IMR-90 (cell line): ENCODE measurements at regions not wholly inside any gene's neighbourhood (a gene's known extent, or its start where the extent isn't known, plus 50 kb on each side); places are given as distances from the start of the nearest gene placed in this dataset.

Source experiments
- ATAC-seq: fragments of 200-7000 bp; cut with Tn5 transposase; 2 replicates; pipeline ENCODE4 v1.9.1; 2020; ENCODE audit warnings: low read depth, mild to moderate bottlenecking, moderate library complexity
- BruUV-seq: library from RNA; stranded (reverse); fragments of 400-500 nt; replicated peaks from 2 replicates; lab custom pipeline; 2021; lab: Mats Ljungman, UMichigan
- CTCF ChIA-PET: fragments of 300-600 bp; formaldehyde crosslinking; extraction: SDS; loops from one replicate; lab custom pipeline; 2021; ENCODE audit warnings: antibody characterized with exemption; lab: Yijun Ruan, JAX
- POLR2A ChIA-PET: fragments of 300-600 bp; sonication (Branson Sonifier 250); formaldehyde crosslinking; loops from one replicate; lab custom pipeline; 2022; ENCODE audit warnings: antibody characterized with exemption; ENCODE audit not compliant: unreplicated experiment; lab: Charles Lee
- DNase-seq: peaks from one replicate; pipeline ENCODE4 v3.0.0; 2013
- H2AFZ ChIP-seq: replicated peaks from 2 replicates; pipeline ENCODE3; 2013; ENCODE audit warnings: low read length, mild to moderate bottlenecking; ENCODE audit not compliant: poor library complexity
- H2AK5ac ChIP-seq: 2 replicates; pipeline ENCODE4 v1.6.1; 2013; ENCODE audit warnings: low read depth, low read length, inconsistent platforms
- H2AK9ac ChIP-seq: replicated peaks from 2 replicates; pipeline ENCODE3; 2013; ENCODE audit warnings: mild to moderate bottlenecking, low read depth, low read length, moderate library complexity; ENCODE audit not compliant: poor library complexity
- H2BK120ac ChIP-seq: 2 replicates; pipeline ENCODE4 v1.6.1; 2013; ENCODE audit warnings: low read depth, low read length, inconsistent platforms
- H2BK15ac ChIP-seq: 3 replicates; pipeline ENCODE4 v1.6.1; 2013; ENCODE audit warnings: low read depth, low read length, inconsistent platforms
- H2BK20ac ChIP-seq: 2 replicates; pipeline ENCODE4 v1.6.1; 2013; ENCODE audit warnings: low read depth, mild to moderate bottlenecking, inconsistent platforms, low read length, moderate library complexity
- H2BK5ac ChIP-seq: 2 replicates; pipeline ENCODE4 v1.6.1; 2013; ENCODE audit warnings: mild to moderate bottlenecking, low read depth, low read length, inconsistent platforms; ENCODE audit not compliant: poor library complexity, severe bottlenecking
- H3K14ac ChIP-seq: replicated peaks from 2 replicates; pipeline ENCODE4 v1.6.1; 2013; ENCODE audit warnings: low read depth, low read length, inconsistent platforms
- H3K18ac ChIP-seq: 2 replicates; pipeline ENCODE4 v1.6.1; 2013; ENCODE audit warnings: low read depth, low read length, control low read depth
- H3K23ac ChIP-seq: 2 replicates; pipeline ENCODE4 v1.6.1; 2013; ENCODE audit warnings: low read depth, low read length, inconsistent platforms
- H3K27ac ChIP-seq: 2 replicates; pipeline ENCODE4 v1.5.1; 2013; ENCODE audit warnings: mild to moderate bottlenecking, control low read depth, low read length; ENCODE audit not compliant: insufficient read depth
- H3K27me3 ChIP-seq: 2 replicates; pipeline ENCODE4 v1.6.1; 2013; ENCODE audit warnings: low read length; ENCODE audit not compliant: control insufficient read depth, insufficient read depth
- H3K36me3 ChIP-seq: 2 replicates; pipeline ENCODE4 v1.6.1; 2013; ENCODE audit warnings: low read length, mixed read lengths; ENCODE audit not compliant: control insufficient read depth, insufficient read depth
- H3K4ac ChIP-seq: 2 replicates; pipeline ENCODE4 v1.6.1; 2013; ENCODE audit warnings: low read depth, low read length, inconsistent platforms
- H3K4me1 ChIP-seq: 2 replicates; pipeline ENCODE4 v1.6.1; 2013; ENCODE audit warnings: low read length, mixed read lengths; ENCODE audit not compliant: control insufficient read depth, insufficient read depth
- H3K4me2 ChIP-seq: 2 replicates; pipeline ENCODE4 v1.6.1; 2013; ENCODE audit warnings: low read depth, mild to moderate bottlenecking, control low read depth, low read length, moderate library complexity
- H3K4me3 ChIP-seq: 2 replicates; pipeline ENCODE4 v1.5.1; 2013; ENCODE audit warnings: low read depth, mild to moderate bottlenecking, control low read depth, low read length, moderate library complexity; ENCODE audit not compliant: insufficient read depth
- H3K56ac ChIP-seq: 2 replicates; pipeline ENCODE4 v1.6.1; 2013; ENCODE audit warnings: low read length, inconsistent platforms; ENCODE audit not compliant: insufficient read depth; ENCODE audit errors: extremely low read depth
- H3K79me1 ChIP-seq, 2 experiments: 2 replicates each; pipeline ENCODE4 v1.6.1; 2013; ENCODE audit warnings: low read length in 2 of 2, inconsistent platforms in 1 of 2, low read depth in 1 of 2
- H3K9ac ChIP-seq: 2 replicates; pipeline ENCODE4 v1.6.1; 2013; ENCODE audit warnings: low read depth, low read length, control low read depth
- H3K9me1 ChIP-seq: 2 replicates; pipeline ENCODE4 v1.6.1; 2013; ENCODE audit warnings: low read length, inconsistent platforms; ENCODE audit not compliant: insufficient read depth
- H3K9me3 ChIP-seq: 2 replicates; pipeline ENCODE4 v1.6.1; 2013; ENCODE audit warnings: low read length; ENCODE audit not compliant: control insufficient read depth, insufficient read depth
- H4K20me1 ChIP-seq: 2 replicates; pipeline ENCODE4 v1.6.1; 2013; ENCODE audit warnings: low read length, inconsistent platforms; ENCODE audit not compliant: insufficient read depth
- H4K5ac ChIP-seq: 2 replicates; pipeline ENCODE4 v1.6.1; 2013; ENCODE audit warnings: mild to moderate bottlenecking, low read depth, low read length, control low read depth
- H4K8ac ChIP-seq, 2 experiments: 2 replicates each; pipeline ENCODE4 v1.6.1; 2013; ENCODE audit warnings: low read depth in 2 of 2, low read length in 2 of 2, control low read depth in 1 of 2, inconsistent platforms in 1 of 2
- H4K91ac ChIP-seq: 2 replicates; pipeline ENCODE4 v1.6.1; 2013; ENCODE audit warnings: low read depth, low read length, inconsistent platforms; ENCODE audit not compliant: insufficient read depth
- BHLHE40 ChIP-seq: fragments of 150-350 bp; IDR thresholded peaks from 2 replicates; pipeline ENCODE4 v1.6.1; 2016; ENCODE audit warnings: mild to moderate bottlenecking, low read depth, low read length
- CEBPB ChIP-seq: IDR thresholded peaks from 2 replicates; pipeline ENCODE4 v1.6.1; 2012; ENCODE audit warnings: low read depth, low read length, improper control_type of control experiment
- CHD1 ChIP-seq: IDR thresholded peaks from 2 replicates; pipeline ENCODE4 v1.6.1; 2012; ENCODE audit warnings: low read depth, low read length, improper control_type of control experiment
- FOS ChIP-seq: fragments of 150-350 bp; IDR thresholded peaks from 2 replicates; pipeline ENCODE4 v1.6.1; 2016; ENCODE audit warnings: low read depth, low read length
- MAFK ChIP-seq: IDR thresholded peaks from 2 replicates; pipeline ENCODE4 v1.6.1; 2012; ENCODE audit warnings: low read depth, low read length, improper control_type of control experiment
- MAZ ChIP-seq: IDR thresholded peaks from 2 replicates; pipeline ENCODE4 v1.6.1; 2012; ENCODE audit warnings: low read depth, mild to moderate bottlenecking, low read length, improper control_type of control experiment, moderate library complexity, borderline replicate concordance
- MXI1 ChIP-seq: IDR thresholded peaks from 2 replicates; pipeline ENCODE4 v1.6.1; 2012; ENCODE audit warnings: low read depth, mild to moderate bottlenecking, low read length, moderate library complexity, borderline replicate concordance
- NFE2L2 ChIP-seq: fragments of 150-350 bp; IDR thresholded peaks from 2 replicates; pipeline ENCODE4 v1.6.1; 2016; ENCODE audit warnings: low read depth, mild to moderate bottlenecking, low read length
- POLR2A ChIP-seq: IDR thresholded peaks from 2 replicates; pipeline ENCODE4 v1.6.1; 2012; ENCODE audit warnings: mild to moderate bottlenecking, low read depth, low read length
- RAD21 ChIP-seq: IDR thresholded peaks from 2 replicates; pipeline ENCODE4 v1.6.1; 2012; ENCODE audit warnings: low read length, improper control_type of control experiment
- RCOR1 ChIP-seq: IDR thresholded peaks from 2 replicates; pipeline ENCODE4 v1.6.1; 2012; ENCODE audit warnings: mild to moderate bottlenecking, low read length, improper control_type of control experiment; ENCODE audit not compliant: insufficient replicate concordance
- RFX5 ChIP-seq: IDR thresholded peaks from 2 replicates; pipeline ENCODE4 v1.8.0; 2012; ENCODE audit warnings: low read depth, mild to moderate bottlenecking, low read length, moderate library complexity
- SMC3 ChIP-seq: fragments of 150-350 bp; IDR thresholded peaks from 2 replicates; pipeline ENCODE4 v1.6.1; 2016; ENCODE audit warnings: low read depth, mild to moderate bottlenecking, antibody characterized with exemption, low read length, moderate library complexity
- WGBS, 2 experiments: methylation state at CpG; one replicate each; pipeline versions ENCODE4 v1.1.5 to v1.1.7; 2013; ENCODE audit warnings: missing lambda C conversion rate in 2 of 2; ENCODE audit not compliant: insufficient read length in 1 of 2; ENCODE audit errors: extremely low coverage in 2 of 2; 5-methylcytosine and 5-hydroxymethylcytosine counted together
- dilution Hi-C: fragments of 300-500 bp; cut with HindIII; formaldehyde crosslinking; loops from one replicate; pipeline ENCODE4 v1.14.3; 2018; ENCODE audit warnings: low sequenced_read_pairs; ENCODE audit not compliant: unreplicated experiment
- in situ Hi-C: fragments of 300-500 bp; cut with MboI; formaldehyde crosslinking; loops from 3 replicates; pipeline ENCODE4 v1.14.3; 2019; ENCODE audit warnings: low sequenced_read_pairs, inconsistent platforms, mixed read lengths
- intact Hi-C: fragments of 100-400 bp; cut with micrococcal nuclease; formaldehyde crosslinking; loops from 2 replicates; pipeline ENCODE4 v1.10.0; 2022
- TF ChIP-seq, protein P1 (sequence below): fragments of 150-350 bp; IDR thresholded peaks from 2 replicates; pipeline ENCODE4 v1.6.1; 2016; ENCODE audit warnings: low read depth, mild to moderate bottlenecking, low read length, moderate library complexity, borderline replicate concordance
- TF ChIP-seq, protein P2 (sequence below): conservative IDR thresholded peaks from 2 replicates; pipeline ENCODE4 v1.5.1; 2012; ENCODE audit warnings: mild to moderate bottlenecking, low read depth, low read length, improper control_type of control experiment
- TF ChIP-seq, protein P3 (sequence below): fragments of 150-350 bp; IDR thresholded peaks from 2 replicates; pipeline ENCODE4 v1.6.1; 2017; ENCODE audit warnings: mild to moderate bottlenecking, antibody characterized with exemption, low read length, low read depth

DNA sequence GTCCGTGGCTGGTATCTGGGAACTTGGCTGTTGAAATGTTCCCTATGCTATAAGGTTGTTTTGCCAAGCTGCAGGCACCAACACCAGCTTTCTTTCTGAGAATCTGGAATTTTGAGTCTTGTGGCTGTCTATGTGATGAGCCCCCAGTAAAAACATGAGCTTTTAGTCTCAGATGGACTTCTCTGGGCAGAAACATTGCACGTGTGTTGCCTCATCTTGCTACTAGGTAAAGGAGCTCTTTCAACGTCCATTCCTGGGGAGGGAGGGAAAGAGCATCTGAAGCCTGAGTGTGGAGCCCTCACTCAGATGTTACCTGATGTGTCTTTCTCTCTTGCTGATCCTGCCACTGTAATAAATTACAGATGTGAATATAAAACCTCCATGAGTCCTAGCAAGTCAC lies 183.8 kb upstream of the LHX5 start:
- no CpG with 5 or more reads among the region's 3 CpGs for WGBS, 2 experiments
- Histone ChIP-seq H4K20me1 (no peaks in the 10 kb centered on the region), H4K91ac (no peak overlapping the region), H2BK5ac (no peak overlapping the region), H2BK120ac (no peak overlapping the region), H3K9ac (no peak overlapping the region), H3K56ac (no peak overlapping the region), H4K8ac (no peak overlapping the region), H3K9me3 (0 out of 2 replicates have a peak, but pooled peaks cover 2% of the 10 kb centered on the region), H3K18ac (no peak overlapping the region), H2BK15ac (no peak overlapping the region), H3K14ac (no peak overlapping the region), H3K4ac (no peak overlapping the region), H3K9me1 (no peaks in the 10 kb centered on the region), H3K79me1 (no peaks in the 10 kb centered on the region), H3K4me2 (no peak overlapping the region), H3K27ac (no peak overlapping the region), H3K23ac (no peak overlapping the region), H2AK9ac (no peak overlapping the region), H2BK20ac (no peak overlapping the region), H3K4me1 (no peaks in the 10 kb centered on the region), H2AFZ (no peak overlapping the region), H3K27me3 (no peaks in the 10 kb centered on the region), H3K36me3 (no peaks in the 10 kb centered on the region), H3K4me3 (no peak overlapping the region), H4K5ac (no peak overlapping the region), H2AK5ac (no peak overlapping the region)
- POLR2A ChIA-PET = no interaction called here
- intact Hi-C loops = no loop called here
- CTCF ChIA-PET = no interaction called here
- ATAC-seq (no peak), DNase-seq (no peak)
- dilution Hi-C loops = no loop called here
- TF ChIP-seq, protein P1, sequence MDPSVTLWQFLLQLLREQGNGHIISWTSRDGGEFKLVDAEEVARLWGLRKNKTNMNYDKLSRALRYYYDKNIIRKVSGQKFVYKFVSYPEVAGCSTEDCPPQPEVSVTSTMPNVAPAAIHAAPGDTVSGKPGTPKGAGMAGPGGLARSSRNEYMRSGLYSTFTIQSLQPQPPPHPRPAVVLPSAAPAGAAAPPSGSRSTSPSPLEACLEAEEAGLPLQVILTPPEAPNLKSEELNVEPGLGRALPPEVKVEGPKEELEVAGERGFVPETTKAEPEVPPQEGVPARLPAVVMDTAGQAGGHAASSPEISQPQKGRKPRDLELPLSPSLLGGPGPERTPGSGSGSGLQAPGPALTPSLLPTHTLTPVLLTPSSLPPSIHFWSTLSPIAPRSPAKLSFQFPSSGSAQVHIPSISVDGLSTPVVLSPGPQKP = no peak
- TF ChIP-seq RAD21 (no peak), MAZ (no peak), BHLHE40 (no peak), RFX5 (no peak), MAFK (no peak), CEBPB (no peak), POLR2A (no peak), SMC3 (no peak), RCOR1 (no peak), MXI1 (no peak), CHD1 (no peak), FOS (no peak), NFE2L2 (no peak)
- TF ChIP-seq, protein P2, sequence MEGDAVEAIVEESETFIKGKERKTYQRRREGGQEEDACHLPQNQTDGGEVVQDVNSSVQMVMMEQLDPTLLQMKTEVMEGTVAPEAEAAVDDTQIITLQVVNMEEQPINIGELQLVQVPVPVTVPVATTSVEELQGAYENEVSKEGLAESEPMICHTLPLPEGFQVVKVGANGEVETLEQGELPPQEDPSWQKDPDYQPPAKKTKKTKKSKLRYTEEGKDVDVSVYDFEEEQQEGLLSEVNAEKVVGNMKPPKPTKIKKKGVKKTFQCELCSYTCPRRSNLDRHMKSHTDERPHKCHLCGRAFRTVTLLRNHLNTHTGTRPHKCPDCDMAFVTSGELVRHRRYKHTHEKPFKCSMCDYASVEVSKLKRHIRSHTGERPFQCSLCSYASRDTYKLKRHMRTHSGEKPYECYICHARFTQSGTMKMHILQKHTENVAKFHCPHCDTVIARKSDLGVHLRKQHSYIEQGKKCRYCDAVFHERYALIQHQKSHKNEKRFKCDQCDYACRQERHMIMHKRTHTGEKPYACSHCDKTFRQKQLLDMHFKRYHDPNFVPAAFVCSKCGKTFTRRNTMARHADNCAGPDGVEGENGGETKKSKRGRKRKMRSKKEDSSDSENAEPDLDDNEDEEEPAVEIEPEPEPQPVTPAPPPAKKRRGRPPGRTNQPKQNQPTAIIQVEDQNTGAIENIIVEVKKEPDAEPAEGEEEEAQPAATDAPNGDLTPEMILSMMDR = no peak
- TF ChIP-seq, protein P3, sequence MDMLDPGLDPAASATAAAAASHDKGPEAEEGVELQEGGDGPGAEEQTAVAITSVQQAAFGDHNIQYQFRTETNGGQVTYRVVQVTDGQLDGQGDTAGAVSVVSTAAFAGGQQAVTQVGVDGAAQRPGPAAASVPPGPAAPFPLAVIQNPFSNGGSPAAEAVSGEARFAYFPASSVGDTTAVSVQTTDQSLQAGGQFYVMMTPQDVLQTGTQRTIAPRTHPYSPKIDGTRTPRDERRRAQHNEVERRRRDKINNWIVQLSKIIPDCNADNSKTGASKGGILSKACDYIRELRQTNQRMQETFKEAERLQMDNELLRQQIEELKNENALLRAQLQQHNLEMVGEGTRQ = no peak
- in situ Hi-C loops = no loop called here
- BruUV-seq = no TSS peak
